ENCODE measurements at regions not wholly inside any gene's neighbourhood (a gene's known extent, or its start where the extent isn't known, plus 50 kb on each side); places are given as distances from the start of the nearest gene placed in this dataset.

DNA sequence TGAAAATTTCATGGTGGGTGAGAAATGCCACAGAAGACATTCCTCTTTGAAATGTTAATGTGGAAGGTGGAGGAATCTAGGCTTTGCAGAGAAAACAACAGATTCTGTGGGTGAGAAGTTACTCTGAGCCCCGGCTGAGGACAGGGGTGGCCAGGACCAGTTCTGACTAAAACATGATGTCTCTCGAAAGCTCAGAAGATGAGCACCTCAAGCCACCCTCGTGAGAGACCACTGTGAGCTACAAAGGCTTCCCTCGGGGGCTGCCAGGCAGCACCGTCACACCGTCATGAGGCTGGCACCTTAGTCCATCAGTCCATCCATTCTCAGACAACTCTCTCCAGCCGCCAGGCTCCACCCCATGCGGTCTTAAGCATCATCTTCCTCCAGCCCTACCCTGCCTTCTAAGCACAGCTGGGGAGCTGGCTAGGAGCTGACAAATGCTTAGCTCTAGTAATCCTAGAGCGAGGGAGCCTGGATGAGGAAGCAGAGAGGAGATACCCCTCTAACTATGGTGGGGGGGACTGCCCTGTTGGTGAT, 360.5 kb downstream of the SHANK2 start:
- TF ChIP-seq TAF1 (conservative IDR thresholded peaks at IDR 0.05) = no peak
- no peak for TF ChIP-seq RXRA (IDR thresholded peaks at IDR 0.05)
- no peak for TF ChIP-seq FOXA2 (IDR thresholded peaks at IDR 0.05)
- TF ChIP-seq SP1 (IDR thresholded peaks at IDR 0.05) = no peak
- no peak for TF ChIP-seq HNF4A (conservative IDR thresholded peaks at IDR 0.05)
- TF ChIP-seq GABPA (IDR thresholded peaks at IDR 0.05 in 1 of 2, conservative IDR thresholded peaks at IDR 0.05 in 1 of 2) = no peak
- no peak for TF ChIP-seq EGR1 (IDR thresholded peaks at IDR 0.05; ENCODE audit: low read depth in 2 of 2)
- Histone ChIP-seq H3K9ac (ENCODE audit: low read depth in 1 of 2, low read length in 2 of 2) (no peak overlapping the region), H3K36me3 (ENCODE audit: control insufficient read depth in 4 of 4, insufficient read depth in 3 of 4, low read depth in 1 of 4, low read length in 3 of 4) (peaks cover 3 to 18% (median 5%) of the 10 kb centered on the region in 4 donors), H3K9me3 (ENCODE audit: control insufficient read depth in 4 of 4, low read length in 3 of 4) (no peaks in the 10 kb centered on the region), H3K4me3 (ENCODE audit: low read depth in 1 of 3, low read length in 3 of 3) (no peak overlapping the region), H3K27ac (ENCODE audit: low read depth in 1 of 2, low read length in 2 of 2) (no peak overlapping the region), H3K27me3 (ENCODE audit: control insufficient read depth in 4 of 4, insufficient read depth in 4 of 4, low read length in 3 of 4) (no peaks in the 10 kb centered on the region), H3K4me1 (ENCODE audit: control insufficient read depth in 4 of 4, insufficient read depth in 4 of 4, low read length in 3 of 4) (no peaks in the 10 kb centered on the region)
- no peak for DNase-seq (ENCODE audit: low spot score)
- WGBS = 89% methylated on average over 9 of the region's 9 CpGs

DNA sequence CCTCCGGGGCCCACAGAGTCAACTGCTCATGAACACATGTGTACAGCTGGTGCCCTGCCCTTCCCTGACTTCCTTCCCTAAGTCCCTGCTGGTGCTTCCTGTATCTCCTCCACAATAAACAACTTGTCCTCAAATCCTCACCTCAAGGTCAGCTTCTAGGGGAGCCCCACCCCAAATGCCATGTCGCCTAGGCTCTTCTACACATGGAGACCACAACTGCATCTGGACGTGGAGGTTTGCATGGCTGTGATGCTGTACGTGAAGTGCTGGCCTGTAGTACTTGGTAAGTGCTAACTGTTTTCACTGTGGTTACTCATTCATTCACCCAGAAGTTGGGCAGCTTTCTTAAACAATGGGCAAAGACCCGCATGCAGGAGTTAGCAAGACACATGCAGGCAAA, 359.5 kb downstream of the SHANK2 start:
- Histone ChIP-seq H3K36me3 (ENCODE audit: control insufficient read depth in 4 of 4, insufficient read depth in 3 of 4, low read depth in 1 of 4, low read length in 3 of 4) (peaks cover 3 to 18% (median 5%) of the 10 kb centered on the region in 4 donors), H3K4me1 (ENCODE audit: control insufficient read depth in 4 of 4, insufficient read depth in 4 of 4, low read length in 3 of 4) (no peaks in the 10 kb centered on the region), H3K4me3 (ENCODE audit: low read depth in 1 of 3, low read length in 3 of 3) (no peak overlapping the region), H3K9ac (ENCODE audit: low read depth in 1 of 2, low read length in 2 of 2) (no peak overlapping the region), H3K9me3 (ENCODE audit: control insufficient read depth in 4 of 4, low read length in 3 of 4) (no peaks in the 10 kb centered on the region), H3K27ac (ENCODE audit: low read depth in 1 of 2, low read length in 2 of 2) (no peak overlapping the region), H3K27me3 (ENCODE audit: control insufficient read depth in 4 of 4, insufficient read depth in 4 of 4, low read length in 3 of 4) (no peaks in the 10 kb centered on the region)
- DNase-seq (ENCODE audit: low spot score) = no peak
- no peak for TF ChIP-seq HNF4G (IDR thresholded peaks at IDR 0.05)
- TF ChIP-seq, protein P1, sequence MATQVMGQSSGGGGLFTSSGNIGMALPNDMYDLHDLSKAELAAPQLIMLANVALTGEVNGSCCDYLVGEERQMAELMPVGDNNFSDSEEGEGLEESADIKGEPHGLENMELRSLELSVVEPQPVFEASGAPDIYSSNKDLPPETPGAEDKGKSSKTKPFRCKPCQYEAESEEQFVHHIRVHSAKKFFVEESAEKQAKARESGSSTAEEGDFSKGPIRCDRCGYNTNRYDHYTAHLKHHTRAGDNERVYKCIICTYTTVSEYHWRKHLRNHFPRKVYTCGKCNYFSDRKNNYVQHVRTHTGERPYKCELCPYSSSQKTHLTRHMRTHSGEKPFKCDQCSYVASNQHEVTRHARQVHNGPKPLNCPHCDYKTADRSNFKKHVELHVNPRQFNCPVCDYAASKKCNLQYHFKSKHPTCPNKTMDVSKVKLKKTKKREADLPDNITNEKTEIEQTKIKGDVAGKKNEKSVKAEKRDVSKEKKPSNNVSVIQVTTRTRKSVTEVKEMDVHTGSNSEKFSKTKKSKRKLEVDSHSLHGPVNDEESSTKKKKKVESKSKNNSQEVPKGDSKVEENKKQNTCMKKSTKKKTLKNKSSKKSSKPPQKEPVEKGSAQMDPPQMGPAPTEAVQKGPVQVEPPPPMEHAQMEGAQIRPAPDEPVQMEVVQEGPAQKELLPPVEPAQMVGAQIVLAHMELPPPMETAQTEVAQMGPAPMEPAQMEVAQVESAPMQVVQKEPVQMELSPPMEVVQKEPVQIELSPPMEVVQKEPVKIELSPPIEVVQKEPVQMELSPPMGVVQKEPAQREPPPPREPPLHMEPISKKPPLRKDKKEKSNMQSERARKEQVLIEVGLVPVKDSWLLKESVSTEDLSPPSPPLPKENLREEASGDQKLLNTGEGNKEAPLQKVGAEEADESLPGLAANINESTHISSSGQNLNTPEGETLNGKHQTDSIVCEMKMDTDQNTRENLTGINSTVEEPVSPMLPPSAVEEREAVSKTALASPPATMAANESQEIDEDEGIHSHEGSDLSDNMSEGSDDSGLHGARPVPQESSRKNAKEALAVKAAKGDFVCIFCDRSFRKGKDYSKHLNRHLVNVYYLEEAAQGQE (IDR thresholded peaks at IDR 0.05) = no peak
- no peak for TF ChIP-seq JUND (IDR thresholded peaks at IDR 0.05)
- TF ChIP-seq, protein P2, sequence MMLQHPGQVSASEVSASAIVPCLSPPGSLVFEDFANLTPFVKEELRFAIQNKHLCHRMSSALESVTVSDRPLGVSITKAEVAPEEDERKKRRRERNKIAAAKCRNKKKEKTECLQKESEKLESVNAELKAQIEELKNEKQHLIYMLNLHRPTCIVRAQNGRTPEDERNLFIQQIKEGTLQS (IDR thresholded peaks at IDR 0.05) = no peak
- TF ChIP-seq, protein P3, sequence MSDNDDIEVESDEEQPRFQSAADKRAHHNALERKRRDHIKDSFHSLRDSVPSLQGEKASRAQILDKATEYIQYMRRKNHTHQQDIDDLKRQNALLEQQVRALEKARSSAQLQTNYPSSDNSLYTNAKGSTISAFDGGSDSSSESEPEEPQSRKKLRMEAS (IDR thresholded peaks at IDR 0.05) = no peak
- TF ChIP-seq RAD21 (IDR thresholded peaks at IDR 0.05) = no peak
- TF ChIP-seq HNF4A (conservative IDR thresholded peaks at IDR 0.05) = no peak
- TF ChIP-seq GABPA (IDR thresholded peaks at IDR 0.05 in 1 of 2, conservative IDR thresholded peaks at IDR 0.05 in 1 of 2) = no peak
- 88% methylated on average over 5 of the region's 5 CpGs for WGBS

DNA sequence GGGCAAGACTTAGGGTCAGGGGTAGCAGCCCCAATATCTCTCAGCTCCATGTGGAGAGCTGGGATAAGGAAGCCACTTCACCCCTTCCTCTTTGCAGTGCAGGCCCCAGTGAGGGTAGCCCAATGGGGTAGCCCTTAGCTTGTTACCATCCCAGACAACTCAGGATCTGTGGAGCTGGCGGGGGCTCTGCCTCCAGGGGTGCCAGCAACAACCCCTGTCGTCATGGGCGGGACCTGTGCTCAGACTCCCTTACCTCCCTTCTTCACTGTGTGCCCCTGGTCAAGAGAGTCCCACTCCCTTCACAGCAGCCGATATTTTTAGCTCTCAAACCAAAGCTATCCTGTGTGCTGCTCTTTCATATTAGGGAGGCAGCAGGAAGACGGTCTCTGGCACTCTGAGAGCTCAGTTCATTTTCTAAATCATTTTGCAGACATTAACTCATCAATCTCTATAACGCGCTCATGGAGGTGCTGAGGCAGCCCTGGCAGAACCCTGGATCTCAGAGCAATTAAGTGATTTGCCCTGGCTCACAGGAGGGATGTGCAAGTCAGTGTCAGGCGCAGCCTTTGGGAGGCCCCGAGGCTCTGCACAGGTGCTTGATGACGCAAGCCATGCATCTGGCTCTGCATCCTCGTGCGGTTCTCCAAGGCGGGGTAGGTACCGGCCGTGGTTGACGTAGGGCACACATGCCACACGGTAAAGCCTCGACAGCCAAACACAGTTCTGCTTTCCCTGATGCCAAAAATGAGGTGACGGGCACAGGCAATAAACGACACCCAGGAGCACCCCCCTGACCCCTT, 357.6 kb downstream of the SHANK2 start:
- no peak for TF ChIP-seq NR2F2 (IDR thresholded peaks at IDR 0.05)
- TF ChIP-seq, protein P4, sequence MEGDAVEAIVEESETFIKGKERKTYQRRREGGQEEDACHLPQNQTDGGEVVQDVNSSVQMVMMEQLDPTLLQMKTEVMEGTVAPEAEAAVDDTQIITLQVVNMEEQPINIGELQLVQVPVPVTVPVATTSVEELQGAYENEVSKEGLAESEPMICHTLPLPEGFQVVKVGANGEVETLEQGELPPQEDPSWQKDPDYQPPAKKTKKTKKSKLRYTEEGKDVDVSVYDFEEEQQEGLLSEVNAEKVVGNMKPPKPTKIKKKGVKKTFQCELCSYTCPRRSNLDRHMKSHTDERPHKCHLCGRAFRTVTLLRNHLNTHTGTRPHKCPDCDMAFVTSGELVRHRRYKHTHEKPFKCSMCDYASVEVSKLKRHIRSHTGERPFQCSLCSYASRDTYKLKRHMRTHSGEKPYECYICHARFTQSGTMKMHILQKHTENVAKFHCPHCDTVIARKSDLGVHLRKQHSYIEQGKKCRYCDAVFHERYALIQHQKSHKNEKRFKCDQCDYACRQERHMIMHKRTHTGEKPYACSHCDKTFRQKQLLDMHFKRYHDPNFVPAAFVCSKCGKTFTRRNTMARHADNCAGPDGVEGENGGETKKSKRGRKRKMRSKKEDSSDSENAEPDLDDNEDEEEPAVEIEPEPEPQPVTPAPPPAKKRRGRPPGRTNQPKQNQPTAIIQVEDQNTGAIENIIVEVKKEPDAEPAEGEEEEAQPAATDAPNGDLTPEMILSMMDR (IDR thresholded peaks at IDR 0.05; ENCODE audit: low read depth, low read length, missing input control) = no peak
- TF ChIP-seq FOXA1 (IDR thresholded peaks at IDR 0.05) = no peak
- TF ChIP-seq, protein P3 (IDR thresholded peaks at IDR 0.05) = no peak
- Histone ChIP-seq H3K27me3 (ENCODE audit: control insufficient read depth in 4 of 4, insufficient read depth in 4 of 4, low read length in 3 of 4) (no peaks in the 10 kb centered on the region), H3K27ac (ENCODE audit: low read depth in 1 of 2, low read length in 2 of 2) (no peak overlapping the region), H3K4me3 (ENCODE audit: low read depth in 1 of 3, low read length in 3 of 3) (no peak overlapping the region), H3K9ac (ENCODE audit: low read depth in 1 of 2, low read length in 2 of 2) (no peak overlapping the region), H3K36me3 (ENCODE audit: control insufficient read depth in 4 of 4, insufficient read depth in 3 of 4, low read depth in 1 of 4, low read length in 3 of 4) (peaks cover 2 to 13% (median 3%) of the 10 kb centered on the region in 4 donors), H3K9me3 (ENCODE audit: control insufficient read depth in 4 of 4, low read length in 3 of 4) (no peaks in the 10 kb centered on the region), H3K4me1 (ENCODE audit: control insufficient read depth in 4 of 4, insufficient read depth in 4 of 4, low read length in 3 of 4) (no peaks in the 10 kb centered on the region)
- 90% methylated on average over 20 of the region's 20 CpGs for WGBS
- no peak for DNase-seq (ENCODE audit: low spot score)

Data from liver (tissue), 8 donors.